ENCODE measurements at regions not wholly inside any gene's neighbourhood (a gene's known extent, or its start where the extent isn't known, plus 50 kb on each side); places are given as distances from the start of the nearest gene placed in this dataset.

GRCh38 chr5:106680330-106680729 is 990.4 kb downstream of the EFNA5 start:
- Histone ChIP-seq H3K4me3 (no peak overlapping the region), H3K9me3 (no peaks in the 10 kb centered on the region), H3K27me3 (no peaks in the 10 kb centered on the region), H3K4me1 (no peaks in the 10 kb centered on the region), H3K27ac (no peak overlapping the region), H3K36me3 (no peaks in the 10 kb centered on the region)
- DNase-seq (ENCODE audit: low spot score): no peak
- no peak for TF ChIP-seq CTCF (IDR thresholded peaks at IDR 0.05)

- no peak for DNase-seq (ENCODE audit: low spot score)
- Histone ChIP-seq H3K27ac (no peak overlapping the region), H3K9me3 (no peaks in the 10 kb centered on the region), H3K36me3 (no peaks in the 10 kb centered on the region), H3K4me3 (no peak overlapping the region), H3K4me1 (no peaks in the 10 kb centered on the region), H3K27me3 (no peaks in the 10 kb centered on the region)
- no peak for TF ChIP-seq CTCF (IDR thresholded peaks at IDR 0.05)
Observed at GRCh38 chr5:106677057-106677456, 993.7 kb downstream of the EFNA5 start.

GRCh38 chr5:106675687-106676086 is 995.0 kb downstream of the EFNA5 start:
- Histone ChIP-seq H3K4me3 (no peak overlapping the region), H3K36me3 (no peaks in the 10 kb centered on the region), H3K4me1 (no peaks in the 10 kb centered on the region), H3K27ac (no peak overlapping the region), H3K27me3 (no peaks in the 10 kb centered on the region), H3K9me3 (no peaks in the 10 kb centered on the region)
- TF ChIP-seq CTCF (IDR thresholded peaks at IDR 0.05): no peak
- DNase-seq (ENCODE audit: low spot score): no peak

GRCh38 chr5:106673941-106674340 is 996.8 kb downstream of the EFNA5 start:
- no peaks in the 10 kb centered on the region for H3K36me3 ChIP-seq
- no peak overlapping the region for H3K27ac ChIP-seq
- no peaks in the 10 kb centered on the region for H3K4me1 ChIP-seq
- TF ChIP-seq CTCF (IDR thresholded peaks at IDR 0.05): no peak
- no peak for DNase-seq (ENCODE audit: low spot score)
- no peaks in the 10 kb centered on the region for H3K27me3 ChIP-seq
- H3K4me3 ChIP-seq: no peak overlapping the region
- no peaks in the 10 kb centered on the region for H3K9me3 ChIP-seq

GRCh38 chr5:106661866-106662265 is 1008.9 kb downstream of the EFNA5 start:
- Histone ChIP-seq H3K9me3 (no peaks in the 10 kb centered on the region), H3K4me1 (no peaks in the 10 kb centered on the region), H3K4me3 (no peak overlapping the region), H3K27me3 (no peaks in the 10 kb centered on the region), H3K27ac (no peak overlapping the region), H3K36me3 (no peaks in the 10 kb centered on the region)
- no peak for TF ChIP-seq CTCF (IDR thresholded peaks at IDR 0.05)
- no peak for DNase-seq (ENCODE audit: low spot score)

GRCh38 chr5:106660681-106661080 is 1010.1 kb downstream of the EFNA5 start:
- TF ChIP-seq CTCF (IDR thresholded peaks at IDR 0.05): no peak
- Histone ChIP-seq H3K36me3 (no peaks in the 10 kb centered on the region), H3K4me1 (no peaks in the 10 kb centered on the region), H3K27me3 (no peaks in the 10 kb centered on the region), H3K4me3 (no peak overlapping the region), H3K27ac (no peak overlapping the region), H3K9me3 (no peaks in the 10 kb centered on the region)
- no peak for DNase-seq (ENCODE audit: low spot score)
